HCT116 (cell line): ENCODE measurements at regions not wholly inside any gene's neighbourhood (a gene's known extent, or its start where the extent isn't known, plus 50 kb on each side); places are given as distances from the start of the nearest gene placed in this dataset.

Experiments
- ATAC-seq: fragments of 200-7000 bp; cut with Tn5 transposase; 2 replicates; pipeline ENCODE4 v1.9.1; 2020; ENCODE audit warnings: mild to moderate bottlenecking, moderate library complexity
- BruUV-seq: library from RNA; stranded (reverse); fragments of 400-500 nt; replicated peaks from 2 replicates; lab custom pipeline; 2021; lab: Mats Ljungman, UMichigan
- CTCF ChIA-PET: fragments of 300-600 bp; sonication (Branson Sonifier 250); formaldehyde crosslinking; loops from one replicate; lab custom pipeline; 2021; ENCODE audit warnings: antibody characterized with exemption; lab: Charles Lee
- POLR2A ChIA-PET: fragments of 300-600, 350-600 bp; sonication (Branson Sonifier 250); formaldehyde crosslinking; loops from one replicate; lab custom pipeline; 2021; ENCODE audit warnings: antibody characterized with exemption; lab: Charles Lee
- RAD21 ChIA-PET, 2 experiments: fragments of 300-600 bp; sonication (Branson Sonifier 250); formaldehyde crosslinking; loops; one replicate each; lab custom pipeline; 2023; ENCODE audit warnings: low total read pairs in 2 of 2; ENCODE audit not compliant: uncharacterized antibody in 2 of 2, unreplicated experiment in 2 of 2, low non-redundant PET in 1 of 2; lab: Charles Lee
- DNase-seq: peaks from one replicate; pipeline ENCODE4 v3.0.0-alpha.2; 2010; ENCODE audit warnings: low read depth, low spot score
- H2AFZ ChIP-seq: fragments of 200-600 bp; shearing (Covaris generic), sonication (generic); 2 replicates; pipeline ENCODE4 v1.6.1; 2017; ENCODE audit warnings: low read depth, mixed run types, mixed read lengths, antibody characterized with exemption, low read length; ENCODE audit not compliant: poor library complexity, severe bottlenecking
- H3K27ac ChIP-seq: 2 replicates; pipeline ENCODE4 v1.5.1; 2012; ENCODE audit warnings: low read depth, low read length
- H3K27me3 ChIP-seq: fragments of 200-600 bp; sonication (generic); 2 replicates; pipeline ENCODE4 v1.6.1; 2016; ENCODE audit warnings: mixed run types, low read length, mixed read lengths; ENCODE audit not compliant: insufficient read depth
- H3K36me3 ChIP-seq, 2 experiments: fragments of 200-500 bp in 1 of 2; fragments of 200-600 bp in 1 of 2; sonication (Bioruptor generic) in 1 of 2; sonication (generic) in 1 of 2; 2 replicates each; pipeline versions ENCODE4 v1.5.1 to v1.6.1; 2014 to 2016; ENCODE audit warnings: low read length in 2 of 2, inconsistent platforms in 1 of 2, mixed read lengths in 1 of 2, mixed run types in 1 of 2; ENCODE audit not compliant: insufficient read depth in 2 of 2, control insufficient read depth in 1 of 2
- H3K4me1 ChIP-seq, 2 experiments: fragments of 200-600 bp in 1 of 2; sonication (generic) in 1 of 2; 2 replicates each; pipeline versions ENCODE4 v1.5.1 to v1.6.1; 2012 to 2017; ENCODE audit warnings: low read length in 2 of 2, inconsistent platforms in 1 of 2, mild to moderate bottlenecking in 1 of 2, mixed read lengths in 1 of 2, mixed run types in 1 of 2, moderate library complexity in 1 of 2; ENCODE audit not compliant: insufficient read depth in 2 of 2, control insufficient read depth in 1 of 2
- H3K4me2 ChIP-seq: fragments of 200-600 bp; sonication (generic); 2 replicates; pipeline ENCODE4 v1.6.1; 2017; ENCODE audit warnings: mixed run types, low read length, mixed read lengths
- H3K4me3 ChIP-seq, 2 experiments: fragments of 200-600 bp in 1 of 2; sonication (generic) in 1 of 2; replicated peaks in 1 of 2; 2 replicates each; pipeline ENCODE4 v1.5.1; 2011 to 2016; ENCODE audit warnings: low read length in 2 of 2, control low read depth in 1 of 2, low read depth in 1 of 2, mild to moderate bottlenecking in 1 of 2, mixed read lengths in 1 of 2, mixed run types in 1 of 2
- H3K79me2 ChIP-seq: fragments of 200-600 bp; sonication (generic); 2 replicates; pipeline ENCODE4 v1.6.1; 2017; ENCODE audit warnings: mild to moderate bottlenecking, mixed run types, low read length, moderate library complexity, mixed read lengths; ENCODE audit not compliant: insufficient read depth
- H3K9ac ChIP-seq: fragments of 200-600 bp; sonication (generic); 2 replicates; pipeline ENCODE4 v1.6.1; 2016; ENCODE audit warnings: low read length, mixed read lengths
- H3K9me2 ChIP-seq: fragments of 200-600 bp; sonication (generic), shearing (Covaris generic); 2 replicates; pipeline ENCODE4 v1.6.1; 2017; ENCODE audit warnings: mixed run types, mild to moderate bottlenecking, moderate library complexity; ENCODE audit not compliant: insufficient read depth
- H3K9me3 ChIP-seq, 2 experiments: fragments of 200-500 bp in 1 of 2; fragments of 200-600 bp in 1 of 2; sonication (Bioruptor generic) in 1 of 2; sonication (generic) in 1 of 2; 2 replicates each; pipeline ENCODE4 v1.6.1; 2014 to 2017; ENCODE audit warnings: low read length in 2 of 2, mixed read lengths in 2 of 2, inconsistent platforms in 1 of 2, low read depth in 1 of 2, mild to moderate bottlenecking in 1 of 2, mixed run types in 1 of 2, moderate library complexity in 1 of 2; ENCODE audit not compliant: control insufficient read depth in 1 of 2, insufficient read depth in 1 of 2
- H4K20me1 ChIP-seq: fragments of 200-600 bp; sonication (generic), shearing (Covaris generic); 2 replicates; pipeline ENCODE4 v1.6.1; 2017; ENCODE audit warnings: mixed run types, mild to moderate bottlenecking, moderate library complexity; ENCODE audit not compliant: insufficient read depth
- CBX3 ChIP-seq: IDR thresholded peaks from 2 replicates; pipeline ENCODE4 v1.6.1; 2012; ENCODE audit warnings: low read depth
- CEBPB ChIP-seq: IDR thresholded peaks from 2 replicates; pipeline ENCODE4 v1.6.1; 2012; ENCODE audit warnings: low read depth
- CTCF ChIP-seq, 3 experiments: fragments of 200-600 bp in 1 of 3; sonication (generic) in 1 of 3; IDR thresholded peaks in 2 of 3; conservative IDR thresholded peaks in 1 of 3; 2 replicates each; pipeline ENCODE4 v1.5.1; 2012 to 2017; ENCODE audit warnings: low read depth in 2 of 3, low read length in 2 of 3, antibody characterized with exemption in 1 of 3, borderline replicate concordance in 1 of 3, control low read depth in 1 of 3, mild to moderate bottlenecking in 1 of 3, mixed read lengths in 1 of 3, mixed run types in 1 of 3, moderate library complexity in 1 of 3; ENCODE audit not compliant: insufficient read depth in 1 of 3
- ELF1 ChIP-seq: IDR thresholded peaks from 2 replicates; pipeline ENCODE4 v1.6.1; 2012; ENCODE audit warnings: low read depth, borderline replicate concordance
- JUND ChIP-seq: IDR thresholded peaks from 2 replicates; pipeline ENCODE4 v1.6.1; 2012
- MAX ChIP-seq: IDR thresholded peaks from 2 replicates; pipeline ENCODE4 v1.6.1; 2012
- POLR2A ChIP-seq: IDR thresholded peaks from 2 replicates; pipeline ENCODE4 v1.7.0; 2011; ENCODE audit warnings: borderline replicate concordance; ENCODE audit not compliant: insufficient read depth, insufficient read length; ENCODE audit errors: extremely low read depth
- POLR2AphosphoS5 ChIP-seq: IDR thresholded peaks from 2 replicates; pipeline ENCODE4 v1.6.1; 2011; ENCODE audit warnings: mild to moderate bottlenecking, low read depth, low read length, moderate library complexity
- RAD21 ChIP-seq: IDR thresholded peaks from 2 replicates; pipeline ENCODE4 v1.6.1; 2012; ENCODE audit warnings: low read depth, mild to moderate bottlenecking
- SIN3A ChIP-seq: IDR thresholded peaks from 2 replicates; pipeline ENCODE4 v1.6.1; 2012; ENCODE audit warnings: low read depth
- TCF7L2 ChIP-seq: IDR thresholded peaks from 2 replicates; pipeline ENCODE4 v1.7.0; 2011; ENCODE audit warnings: borderline replicate concordance, inconsistent platforms; ENCODE audit not compliant: insufficient read depth, insufficient read length; ENCODE audit errors: extremely low read depth
- YY1 ChIP-seq: IDR thresholded peaks from 2 replicates; pipeline ENCODE4 v1.6.1; 2011; ENCODE audit warnings: low read length, low read depth, moderate library complexity, mild to moderate bottlenecking; ENCODE audit not compliant: insufficient replicate concordance; ENCODE audit errors: extremely low read depth
- ZBTB33 ChIP-seq: IDR thresholded peaks from 2 replicates; pipeline ENCODE4 v1.6.1; 2011; ENCODE audit warnings: mild to moderate bottlenecking, low read length, moderate library complexity; ENCODE audit not compliant: insufficient replicate concordance; ENCODE audit errors: extremely low read depth
- ZFX ChIP-seq: fragments of 450-650 bp; IDR thresholded peaks from 2 replicates; pipeline ENCODE4 v1.6.1; 2017
- ZNF274 ChIP-seq: fragments of 200-500 bp; sonication (Bioruptor generic); IDR thresholded peaks from 2 replicates; pipeline ENCODE4 v1.6.1; 2014; ENCODE audit warnings: mild to moderate bottlenecking, low read depth, low read length, inconsistent platforms
- intact Hi-C: fragments of 100-400 bp; cut with micrococcal nuclease; formaldehyde crosslinking; loops from 2 replicates; pipeline ENCODE4 v1.10.0; 2022
- TF ChIP-seq, protein P1 (sequence below): IDR thresholded peaks from 2 replicates; pipeline ENCODE4 v1.6.1; 2012
- TF ChIP-seq, protein P2 (sequence below): IDR thresholded peaks from 2 replicates; pipeline ENCODE4 v1.6.1; 2012; ENCODE audit warnings: low read depth

DNA sequence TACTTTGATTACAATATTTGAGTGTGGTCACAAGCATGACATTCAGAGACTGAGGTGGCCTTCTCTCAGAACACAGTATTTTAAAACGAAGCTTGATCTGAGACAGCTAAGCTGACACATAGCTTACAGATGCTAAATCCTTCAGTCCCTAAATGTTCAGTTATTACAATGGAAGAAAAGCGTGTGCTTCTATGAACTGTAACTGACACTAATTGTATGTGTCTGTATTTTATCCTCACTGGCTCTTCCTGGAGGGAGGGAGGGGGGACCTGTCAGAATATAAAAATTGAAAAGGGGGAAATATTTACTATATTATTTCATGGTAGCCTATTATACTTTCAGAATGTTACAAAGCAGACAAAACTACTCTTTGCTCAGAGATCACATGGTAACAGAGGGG is 340.2 kb downstream of the FIGN start:
- DNase-seq (no peak), ATAC-seq (no peak)
- ChIA-PET CTCF (no interaction called here), POLR2A (no interaction called here), RAD21 (no interaction called here)
- H3K4me2 ChIP-seq: no peak overlapping the region
- H3K9me3 ChIP-seq: no peaks in the 10 kb centered on the region
- no peak overlapping the region for H3K4me3 ChIP-seq
- H3K4me1 ChIP-seq: no peaks in the 10 kb centered on the region
- H2AFZ ChIP-seq: no peak overlapping the region
- H4K20me1 ChIP-seq: no peaks in the 10 kb centered on the region
- no peaks in the 10 kb centered on the region for H3K36me3 ChIP-seq
- H3K9ac ChIP-seq: no peak overlapping the region
- no peaks in the 10 kb centered on the region for H3K79me2 ChIP-seq
- H3K9me2 ChIP-seq: no peaks in the 10 kb centered on the region
- intact Hi-C loops: no loop called here
- no peak overlapping the region for H3K27ac ChIP-seq
- BruUV-seq: no TSS peak
- no peaks in the 10 kb centered on the region; the same call in 1 of the 2 replicates for H3K27me3 ChIP-seq
- TF ChIP-seq RAD21 (no peak), MAX (no peak), POLR2AphosphoS5 (no peak), YY1 (no peak), TCF7L2 (no peak), SIN3A (no peak), CEBPB (no peak), ZBTB33 (no peak), ZFX (no peak), ZNF274 (no peak), CTCF (IDR thresholded peaks at IDR 0.05 in 2 of 3, conservative IDR thresholded peaks at IDR 0.05 in 1 of 3; ENCODE audit: borderline replicate concordance in 1 of 3, insufficient read depth in 1 of 3, low read depth in 2 of 3, low read length in 2 of 3) (no peak), POLR2A (no peak), JUND (no peak), ELF1 (no peak), CBX3 (no peak)
- TF ChIP-seq, protein P1, sequence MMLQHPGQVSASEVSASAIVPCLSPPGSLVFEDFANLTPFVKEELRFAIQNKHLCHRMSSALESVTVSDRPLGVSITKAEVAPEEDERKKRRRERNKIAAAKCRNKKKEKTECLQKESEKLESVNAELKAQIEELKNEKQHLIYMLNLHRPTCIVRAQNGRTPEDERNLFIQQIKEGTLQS: no peak
- TF ChIP-seq, protein P2, sequence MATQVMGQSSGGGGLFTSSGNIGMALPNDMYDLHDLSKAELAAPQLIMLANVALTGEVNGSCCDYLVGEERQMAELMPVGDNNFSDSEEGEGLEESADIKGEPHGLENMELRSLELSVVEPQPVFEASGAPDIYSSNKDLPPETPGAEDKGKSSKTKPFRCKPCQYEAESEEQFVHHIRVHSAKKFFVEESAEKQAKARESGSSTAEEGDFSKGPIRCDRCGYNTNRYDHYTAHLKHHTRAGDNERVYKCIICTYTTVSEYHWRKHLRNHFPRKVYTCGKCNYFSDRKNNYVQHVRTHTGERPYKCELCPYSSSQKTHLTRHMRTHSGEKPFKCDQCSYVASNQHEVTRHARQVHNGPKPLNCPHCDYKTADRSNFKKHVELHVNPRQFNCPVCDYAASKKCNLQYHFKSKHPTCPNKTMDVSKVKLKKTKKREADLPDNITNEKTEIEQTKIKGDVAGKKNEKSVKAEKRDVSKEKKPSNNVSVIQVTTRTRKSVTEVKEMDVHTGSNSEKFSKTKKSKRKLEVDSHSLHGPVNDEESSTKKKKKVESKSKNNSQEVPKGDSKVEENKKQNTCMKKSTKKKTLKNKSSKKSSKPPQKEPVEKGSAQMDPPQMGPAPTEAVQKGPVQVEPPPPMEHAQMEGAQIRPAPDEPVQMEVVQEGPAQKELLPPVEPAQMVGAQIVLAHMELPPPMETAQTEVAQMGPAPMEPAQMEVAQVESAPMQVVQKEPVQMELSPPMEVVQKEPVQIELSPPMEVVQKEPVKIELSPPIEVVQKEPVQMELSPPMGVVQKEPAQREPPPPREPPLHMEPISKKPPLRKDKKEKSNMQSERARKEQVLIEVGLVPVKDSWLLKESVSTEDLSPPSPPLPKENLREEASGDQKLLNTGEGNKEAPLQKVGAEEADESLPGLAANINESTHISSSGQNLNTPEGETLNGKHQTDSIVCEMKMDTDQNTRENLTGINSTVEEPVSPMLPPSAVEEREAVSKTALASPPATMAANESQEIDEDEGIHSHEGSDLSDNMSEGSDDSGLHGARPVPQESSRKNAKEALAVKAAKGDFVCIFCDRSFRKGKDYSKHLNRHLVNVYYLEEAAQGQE: no peak
